ENCODE measurements at regions not wholly inside any gene's neighbourhood (a gene's known extent, or its start where the extent isn't known, plus 50 kb on each side); places are given as distances from the start of the nearest gene placed in this dataset.

GRCh38 chr16:55120826-55121225 lies 190.2 kb downstream of the IRX5 start:
- H3K27me3 ChIP-seq, result no peaks in the 10 kb centered on the region
- WGBS, 2 donors, result 79 to 88% methylated on average over 4 of the region's 4 CpGs
- H3K36me3 ChIP-seq (ENCODE audit: low read depth, missing control alignments), result no peaks in the 10 kb centered on the region
- H3K4me1 ChIP-seq, result no peaks in the 10 kb centered on the region
- TF ChIP-seq POLR2A (IDR thresholded peaks at IDR 0.05), result no peak
- no peak overlapping the region for H3K27ac ChIP-seq
- no peak for DNase-seq
- H3K9me3 ChIP-seq, result no peaks in the 10 kb centered on the region
- intact Hi-C loops (cut with DNase I; ENCODE audit: low total_unique reads), result no loop called here
- H3K4me3 ChIP-seq, result no peak overlapping the region

- Histone ChIP-seq H3K9me3 (no peaks in the 10 kb centered on the region), H3K4me3 (no peak overlapping the region), H3K27ac (no peak overlapping the region), H3K27me3 (no peaks in the 10 kb centered on the region), H3K4me1 (no peaks in the 10 kb centered on the region), H3K36me3 (ENCODE audit: low read depth, missing control alignments) (no peaks in the 10 kb centered on the region)
- intact Hi-C loops (cut with DNase I; ENCODE audit: low total_unique reads), result no loop called here
- 94 to 97% methylated on average over 1 of the region's 1 CpG for WGBS, 2 donors
- DNase-seq, result no peak
- TF ChIP-seq POLR2A (IDR thresholded peaks at IDR 0.05), result no peak
- no peak for TF ChIP-seq CTCF (IDR thresholded peaks at IDR 0.05)
Measured at GRCh38 chr16:55123652-55124051, 193.0 kb downstream of the IRX5 start.

- Histone ChIP-seq H3K9me3 (no peaks in the 10 kb centered on the region), H3K4me1 (no peaks in the 10 kb centered on the region), H3K36me3 (ENCODE audit: low read depth, missing control alignments) (no peaks in the 10 kb centered on the region), H3K27me3 (no peaks in the 10 kb centered on the region), H3K27ac (no peak overlapping the region), H3K4me3 (no peak overlapping the region)
- DNase-seq, result no peak
- intact Hi-C loops (cut with DNase I; ENCODE audit: low total_unique reads), result no loop called here
- WGBS, 2 donors, result 91 to 95% methylated on average over 8 of the region's 8 CpGs
- no peak for TF ChIP-seq CTCF (IDR thresholded peaks at IDR 0.05)
- TF ChIP-seq POLR2A (IDR thresholded peaks at IDR 0.05), result no peak
Measured at GRCh38 chr16:55125818-55126385, 195.2 kb downstream of the IRX5 start.

- intact Hi-C loops (cut with DNase I; ENCODE audit: low total_unique reads), result no loop called here
- Histone ChIP-seq H3K9me3 (no peaks in the 10 kb centered on the region), H3K36me3 (ENCODE audit: low read depth, missing control alignments) (no peaks in the 10 kb centered on the region), H3K4me3 (no peak overlapping the region), H3K27ac (no peak overlapping the region), H3K27me3 (no peaks in the 10 kb centered on the region), H3K4me1 (no peaks in the 10 kb centered on the region)
- TF ChIP-seq CTCF (IDR thresholded peaks at IDR 0.05) (no peak), POLR2A (IDR thresholded peaks at IDR 0.05) (no peak)
- WGBS, 2 donors, result 78 to 86% methylated on average over 8 of the region's 8 CpGs
- DNase-seq, result no peak
Measured at GRCh38 chr16:55126456-55126855, 195.8 kb downstream of the IRX5 start.

- DNase-seq, result no peak
- Histone ChIP-seq H3K4me1 (no peaks in the 10 kb centered on the region), H3K4me3 (no peak overlapping the region), H3K27me3 (no peaks in the 10 kb centered on the region), H3K9me3 (no peaks in the 10 kb centered on the region), H3K36me3 (ENCODE audit: low read depth, missing control alignments) (no peaks in the 10 kb centered on the region), H3K27ac (no peak overlapping the region)
- WGBS, 2 donors, result 28 to 43% methylated on average over 8 to 12 of the region's 12 CpGs
- intact Hi-C loops (cut with DNase I; ENCODE audit: low total_unique reads), result no loop called here
- no peak for TF ChIP-seq POLR2A (IDR thresholded peaks at IDR 0.05)
- no peak for TF ChIP-seq CTCF (IDR thresholded peaks at IDR 0.05)
Measured at GRCh38 chr16:55130456-55130855, 193.5 kb upstream of the IRX6 start.

Measured in testis (tissue), 2 donors.